Spleen (tissue), 7 donors: ENCODE measurements at regions not wholly inside any gene's neighbourhood (a gene's known extent, or its start where the extent isn't known, plus 50 kb on each side); places are given as distances from the start of the nearest gene placed in this dataset.

Experiments
- POLR2A ChIP-seq, 3 donors: fragments of 450-650 bp; IDR thresholded peaks; one replicate each; pipeline ENCODE4 v1.5.1; 2017; ENCODE audit warnings: antibody characterized with exemption in 3 of 3, mild to moderate bottlenecking in 1 of 3
- POLR2AphosphoS5 ChIP-seq, 3 donors: sonication (generic); formaldehyde crosslinking; IDR thresholded peaks; one replicate each; pipeline ENCODE4 v1.5.1; 2017; ENCODE audit warnings: antibody characterized with exemption in 3 of 3
- TF ChIP-seq, protein P1 (sequence below), 11 experiments: fragments of 200-600 bp in 7 of 11; fragments of 450-650 bp in 4 of 11; sonication (generic) in 4 of 11; IDR thresholded peaks in 8 of 11; conservative IDR thresholded peaks in 3 of 11; 1 replicate in 7 of 11; 2 replicates in 4 of 11; pipeline versions ENCODE4 v1.4.0 to v1.8.0; 2016 to 2021; ENCODE audit warnings: antibody characterized with exemption in 11 of 11, inconsistent platforms in 4 of 11, mild to moderate bottlenecking in 1 of 11
- donor health status: DM: no; HTN: no; CAD: no; lungs with moderate emphysema.
- donor health status: DM: no; HTN: no; CAD: no.
- donor health status: DM: no; HTN: no; CAD: no.

DNA sequence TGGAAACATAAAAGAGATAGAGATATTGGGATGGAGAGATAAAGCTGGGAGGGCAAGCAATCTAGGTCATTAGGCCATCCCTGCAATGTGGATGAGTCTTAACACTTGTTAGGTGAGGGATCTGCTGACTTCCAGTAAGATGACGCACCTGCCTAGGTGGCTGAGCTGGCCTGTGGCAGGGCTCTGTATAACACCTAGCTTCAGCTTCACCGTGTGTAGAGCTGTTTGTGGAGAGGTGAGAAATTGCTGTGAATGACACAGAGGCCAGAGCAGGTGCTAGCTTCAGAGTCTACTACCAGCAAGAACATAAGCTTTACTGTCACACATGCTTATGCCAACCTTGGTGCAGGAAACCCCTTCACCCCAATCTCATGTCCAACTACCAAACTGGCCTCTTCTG, 1010.0 kb downstream of the TYW1 start:
- TF ChIP-seq, protein P1, sequence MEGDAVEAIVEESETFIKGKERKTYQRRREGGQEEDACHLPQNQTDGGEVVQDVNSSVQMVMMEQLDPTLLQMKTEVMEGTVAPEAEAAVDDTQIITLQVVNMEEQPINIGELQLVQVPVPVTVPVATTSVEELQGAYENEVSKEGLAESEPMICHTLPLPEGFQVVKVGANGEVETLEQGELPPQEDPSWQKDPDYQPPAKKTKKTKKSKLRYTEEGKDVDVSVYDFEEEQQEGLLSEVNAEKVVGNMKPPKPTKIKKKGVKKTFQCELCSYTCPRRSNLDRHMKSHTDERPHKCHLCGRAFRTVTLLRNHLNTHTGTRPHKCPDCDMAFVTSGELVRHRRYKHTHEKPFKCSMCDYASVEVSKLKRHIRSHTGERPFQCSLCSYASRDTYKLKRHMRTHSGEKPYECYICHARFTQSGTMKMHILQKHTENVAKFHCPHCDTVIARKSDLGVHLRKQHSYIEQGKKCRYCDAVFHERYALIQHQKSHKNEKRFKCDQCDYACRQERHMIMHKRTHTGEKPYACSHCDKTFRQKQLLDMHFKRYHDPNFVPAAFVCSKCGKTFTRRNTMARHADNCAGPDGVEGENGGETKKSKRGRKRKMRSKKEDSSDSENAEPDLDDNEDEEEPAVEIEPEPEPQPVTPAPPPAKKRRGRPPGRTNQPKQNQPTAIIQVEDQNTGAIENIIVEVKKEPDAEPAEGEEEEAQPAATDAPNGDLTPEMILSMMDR (IDR thresholded peaks at IDR 0.05 in 8 of 11, conservative IDR thresholded peaks at IDR 0.05 in 3 of 11), result no peak
- TF ChIP-seq POLR2A (IDR thresholded peaks at IDR 0.05), result no peak
- TF ChIP-seq POLR2AphosphoS5 (IDR thresholded peaks at IDR 0.05), result no peak
